Muscle layer of duodenum (tissue), 2 donors: ENCODE measurements at regions not wholly inside any gene's neighbourhood (a gene's known extent, or its start where the extent isn't known, plus 50 kb on each side); places are given as distances from the start of the nearest gene placed in this dataset.

Experiments used
- H3K27ac ChIP-seq: one replicate; pipeline ENCODE4 v1.7.0; 2013; ENCODE audit warnings: mild to moderate bottlenecking, low read length
- H3K27me3 ChIP-seq: one replicate; pipeline ENCODE4 v1.7.0; 2013; ENCODE audit warnings: low read depth, mild to moderate bottlenecking, control low read depth, low read length
- H3K36me3 ChIP-seq, 2 donors: one replicate each; pipeline ENCODE4 v1.7.0; 2013; ENCODE audit warnings: low read length in 2 of 2, control low read depth in 1 of 2, mild to moderate bottlenecking in 1 of 2; ENCODE audit not compliant: insufficient read depth in 2 of 2, control insufficient read depth in 1 of 2
- H3K4me1 ChIP-seq, 2 donors: one replicate each; pipeline ENCODE4 v1.7.0; 2013; ENCODE audit warnings: low read length in 2 of 2, mild to moderate bottlenecking in 2 of 2, control low read depth in 1 of 2, moderate library complexity in 1 of 2; ENCODE audit not compliant: insufficient read depth in 2 of 2, control insufficient read depth in 1 of 2
- H3K4me3 ChIP-seq, 2 donors: one replicate each; pipeline ENCODE4 v1.7.0; 2013; ENCODE audit warnings: low read length in 2 of 2, low read depth in 1 of 2, mild to moderate bottlenecking in 1 of 2
- H3K9me3 ChIP-seq, 2 donors: one replicate each; pipeline ENCODE4 v1.7.0; 2013; ENCODE audit warnings: low read length in 2 of 2, control low read depth in 1 of 2, mild to moderate bottlenecking in 1 of 2; ENCODE audit not compliant: control insufficient read depth in 1 of 2
- donor health status: healthy.

GRCh38 chr14:76647697-76648298 is 113.5 kb upstream of the VASH1 start:
- Histone ChIP-seq H3K27ac (no peak overlapping the region), H3K9me3 (no peaks in the 10 kb centered on the region), H3K27me3 (no peaks in the 10 kb centered on the region), H3K36me3 (no peaks in the 10 kb centered on the region), H3K4me3 (no peak overlapping the region), H3K4me1 (no peaks in the 10 kb centered on the region)

- H3K27me3 ChIP-seq, result no peaks in the 10 kb centered on the region
- no peaks in the 10 kb centered on the region for H3K36me3 ChIP-seq
- H3K4me3 ChIP-seq, result no peak overlapping the region
- H3K4me1 ChIP-seq, result no peaks in the 10 kb centered on the region
- no peaks in the 10 kb centered on the region for H3K9me3 ChIP-seq
- no peak overlapping the region for H3K27ac ChIP-seq
These were observed 109.7 kb upstream of the VASH1 start for GRCh38 chr14:76651410-76652055.

- H3K4me3 ChIP-seq, result no peak overlapping the region
- peaks cover 4 to 13% of the 10 kb centered on the region in 2 donors for H3K9me3 ChIP-seq
- no peaks in the 10 kb centered on the region for H3K36me3 ChIP-seq
- H3K4me1 ChIP-seq, result no peaks in the 10 kb centered on the region
- H3K27ac ChIP-seq, result no peak overlapping the region
- H3K27me3 ChIP-seq, result no peaks in the 10 kb centered on the region
These were observed 107.2 kb upstream of the VASH1 start for GRCh38 chr14:76653875-76654572.

- no peaks in the 10 kb centered on the region for H3K27me3 ChIP-seq
- no peaks in the 10 kb centered on the region for H3K36me3 ChIP-seq
- H3K9me3 ChIP-seq, result peaks cover 4 to 18% of the 10 kb centered on the region in 2 donors
- H3K4me1 ChIP-seq, result no peaks in the 10 kb centered on the region
- no peak overlapping the region for H3K4me3 ChIP-seq
- no peak overlapping the region for H3K27ac ChIP-seq
These were observed 106.6 kb upstream of the VASH1 start for GRCh38 chr14:76654573-76655108.

- no peaks in the 10 kb centered on the region for H3K36me3 ChIP-seq
- no peaks in the 10 kb centered on the region for H3K4me1 ChIP-seq
- peaks cover 4 to 25% of the 10 kb centered on the region in 2 donors for H3K9me3 ChIP-seq
- H3K27me3 ChIP-seq, result no peaks in the 10 kb centered on the region
- H3K4me3 ChIP-seq, result no peak overlapping the region
- H3K27ac ChIP-seq, result no peak overlapping the region
These were observed 105.9 kb upstream of the VASH1 start for GRCh38 chr14:76655331-76655730.

GRCh38 chr14:76656592-76656991 is 104.7 kb upstream of the VASH1 start:
- Histone ChIP-seq H3K9me3 (peaks cover 4 to 25% of the 10 kb centered on the region in 2 donors), H3K27ac (no peak overlapping the region), H3K4me3 (no peak overlapping the region), H3K27me3 (no peaks in the 10 kb centered on the region), H3K36me3 (no peaks in the 10 kb centered on the region), H3K4me1 (no peaks in the 10 kb centered on the region)

GRCh38 chr14:76657404-76657803 is 103.9 kb upstream of the VASH1 start:
- Histone ChIP-seq H3K4me1 (no peaks in the 10 kb centered on the region), H3K27ac (no peak overlapping the region), H3K27me3 (no peaks in the 10 kb centered on the region), H3K9me3 (peaks cover 4 to 25% of the 10 kb centered on the region in 2 donors), H3K36me3 (no peaks in the 10 kb centered on the region), H3K4me3 (no peak overlapping the region)

GRCh38 chr14:76657846-76658245 is 103.4 kb upstream of the VASH1 start:
- no peak overlapping the region for H3K4me3 ChIP-seq
- no peaks in the 10 kb centered on the region for H3K27me3 ChIP-seq
- H3K36me3 ChIP-seq, result no peaks in the 10 kb centered on the region

GRCh38 chr14:76662580-76662979 is 98.7 kb upstream of the VASH1 start:
- H3K36me3 ChIP-seq, result no peaks in the 10 kb centered on the region
- H3K27ac ChIP-seq, result no peak overlapping the region
- H3K4me3 ChIP-seq, result no peak overlapping the region
- no peaks in the 10 kb centered on the region for H3K27me3 ChIP-seq
- no peaks in the 10 kb centered on the region for H3K4me1 ChIP-seq
- H3K9me3 ChIP-seq, result peaks cover 4 to 29% of the 10 kb centered on the region in 2 donors

More at GRCh38 chr14:76657846-76658245, 103.4 kb upstream of the VASH1 start:
- Histone ChIP-seq H3K4me1 (no peaks in the 10 kb centered on the region), H3K27ac (no peak overlapping the region), H3K9me3 (peaks cover 4 to 25% of the 10 kb centered on the region in 2 donors)

- no peaks in the 10 kb centered on the region for H3K4me1 ChIP-seq
- H3K4me3 ChIP-seq, result no peak overlapping the region
- H3K36me3 ChIP-seq, result no peaks in the 10 kb centered on the region
- H3K27me3 ChIP-seq, result no peaks in the 10 kb centered on the region
- peaks cover 0 to 22% of the 10 kb centered on the region in 2 donors for H3K9me3 ChIP-seq
- no peak overlapping the region for H3K27ac ChIP-seq
These were observed 96.5 kb upstream of the VASH1 start for GRCh38 chr14:76664790-76665189.

GRCh38 chr14:76666746-76667145 is 94.5 kb upstream of the VASH1 start:
- Histone ChIP-seq H3K27ac (no peak overlapping the region), H3K4me1 (no peaks in the 10 kb centered on the region), H3K9me3 (peaks cover 0 to 16% of the 10 kb centered on the region in 2 donors), H3K36me3 (no peaks in the 10 kb centered on the region), H3K4me3 (no peak overlapping the region), H3K27me3 (no peaks in the 10 kb centered on the region)
